Chondrocyte (in vitro differentiated cells): ENCODE measurements at regions not wholly inside any gene's neighbourhood (a gene's known extent, or its start where the extent isn't known, plus 50 kb on each side); places are given as distances from the start of the nearest gene placed in this dataset.

Experiments
- DNase-seq: peaks from one replicate; pipeline ENCODE4 v3.0.0; 2021; ENCODE audit warnings: mixed read lengths, low spot score
- H3K27ac Mint-ChIP-seq: one replicate; pipeline ENCODE4 v1.8.0; 2021; ENCODE audit warnings: mild to moderate bottlenecking, moderate library complexity, mixed read lengths; ENCODE audit not compliant: unreplicated experiment
- H3K27me3 Mint-ChIP-seq: 2 replicates; pipeline ENCODE4 v1.8.0; 2021; ENCODE audit warnings: low read depth, mixed read lengths
- H3K36me3 Mint-ChIP-seq: 2 replicates; pipeline ENCODE4 v1.8.0; 2021; ENCODE audit warnings: low read depth, mixed read lengths
- H3K4me1 Mint-ChIP-seq: 2 replicates; pipeline ENCODE4 v1.8.0; 2021; ENCODE audit warnings: low read depth, mild to moderate bottlenecking, mixed read lengths
- H3K4me3 Mint-ChIP-seq: one replicate; pipeline ENCODE4 v1.8.0; 2021; ENCODE audit warnings: mild to moderate bottlenecking, moderate library complexity, mixed read lengths; ENCODE audit not compliant: unreplicated experiment
- H3K9me3 Mint-ChIP-seq: 2 replicates; pipeline ENCODE4 v1.8.0; 2021; ENCODE audit warnings: low read depth, mixed read lengths
- TF ChIP-seq, protein P1 (sequence below): fragments of 200-600 bp; sonication (generic); IDR thresholded peaks from 2 replicates; pipeline ENCODE4 v1.5.0; 2021; ENCODE audit warnings: antibody characterized with exemption, mild to moderate bottlenecking, moderate library complexity

DNA sequence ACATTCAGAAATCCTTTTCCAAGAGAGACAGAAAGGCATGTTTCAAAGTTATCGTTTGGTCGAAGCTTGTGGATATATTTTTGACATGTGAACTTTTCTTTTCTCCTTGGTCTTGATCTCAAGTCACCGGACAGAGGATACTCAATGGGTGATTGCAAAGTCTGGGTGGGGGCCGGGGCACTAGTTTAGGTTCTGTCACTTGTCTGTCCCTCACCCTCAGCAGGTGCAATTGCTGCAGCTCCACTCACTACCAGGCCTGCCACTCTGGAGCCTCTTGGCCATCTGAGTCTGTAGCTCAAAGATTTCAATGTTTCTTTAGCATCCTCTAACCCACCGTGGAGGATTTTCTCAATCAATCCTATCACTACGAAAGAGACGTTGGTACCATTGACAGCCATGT lies 246.0 kb upstream of the C1orf174 start:
- H3K36me3 Mint-ChIP-seq = no peaks in the 10 kb centered on the region
- H3K27me3 Mint-ChIP-seq = no peaks in the 10 kb centered on the region
- DNase-seq = peak; percentile 47
- no peak overlapping the region for H3K27ac Mint-ChIP-seq
- H3K4me1 Mint-ChIP-seq = no peaks in the 10 kb centered on the region
- TF ChIP-seq, protein P1, sequence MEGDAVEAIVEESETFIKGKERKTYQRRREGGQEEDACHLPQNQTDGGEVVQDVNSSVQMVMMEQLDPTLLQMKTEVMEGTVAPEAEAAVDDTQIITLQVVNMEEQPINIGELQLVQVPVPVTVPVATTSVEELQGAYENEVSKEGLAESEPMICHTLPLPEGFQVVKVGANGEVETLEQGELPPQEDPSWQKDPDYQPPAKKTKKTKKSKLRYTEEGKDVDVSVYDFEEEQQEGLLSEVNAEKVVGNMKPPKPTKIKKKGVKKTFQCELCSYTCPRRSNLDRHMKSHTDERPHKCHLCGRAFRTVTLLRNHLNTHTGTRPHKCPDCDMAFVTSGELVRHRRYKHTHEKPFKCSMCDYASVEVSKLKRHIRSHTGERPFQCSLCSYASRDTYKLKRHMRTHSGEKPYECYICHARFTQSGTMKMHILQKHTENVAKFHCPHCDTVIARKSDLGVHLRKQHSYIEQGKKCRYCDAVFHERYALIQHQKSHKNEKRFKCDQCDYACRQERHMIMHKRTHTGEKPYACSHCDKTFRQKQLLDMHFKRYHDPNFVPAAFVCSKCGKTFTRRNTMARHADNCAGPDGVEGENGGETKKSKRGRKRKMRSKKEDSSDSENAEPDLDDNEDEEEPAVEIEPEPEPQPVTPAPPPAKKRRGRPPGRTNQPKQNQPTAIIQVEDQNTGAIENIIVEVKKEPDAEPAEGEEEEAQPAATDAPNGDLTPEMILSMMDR = no peak
- no peak overlapping the region for H3K4me3 Mint-ChIP-seq
- H3K9me3 Mint-ChIP-seq = peaks cover 12% of the 10 kb centered on the region

DNA sequence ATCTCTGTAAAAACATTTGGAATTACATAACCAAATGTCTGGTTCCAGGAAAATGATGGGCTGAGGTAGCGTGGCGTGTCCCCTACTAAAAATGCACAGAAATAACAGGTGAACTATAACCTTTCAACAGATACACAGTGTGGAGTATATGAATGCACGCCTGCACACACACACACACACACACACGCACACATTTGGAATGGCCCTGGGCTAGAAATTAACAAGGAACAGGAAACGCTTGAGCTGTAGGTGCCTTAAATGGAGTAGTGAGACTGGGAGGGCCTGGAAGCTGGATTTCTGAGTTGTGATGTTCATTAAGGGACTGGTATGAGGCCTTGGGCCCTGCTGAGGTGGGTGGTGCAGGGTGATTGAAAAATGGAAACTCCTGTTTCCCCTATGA lies 246.5 kb upstream of the C1orf174 start:
- Mint-ChIP-seq H3K36me3 (no peaks in the 10 kb centered on the region), H3K27ac (no peak overlapping the region), H3K4me3 (no peak overlapping the region), H3K27me3 (no peaks in the 10 kb centered on the region), H3K9me3 (peaks cover 10% of the 10 kb centered on the region), H3K4me1 (no peaks in the 10 kb centered on the region)
- no peak for DNase-seq
- TF ChIP-seq, protein P1 = no peak

- H3K27ac Mint-ChIP-seq = no peak overlapping the region
- peak; percentile 22 for DNase-seq
- H3K36me3 Mint-ChIP-seq = no peaks in the 10 kb centered on the region
- H3K4me3 Mint-ChIP-seq = no peak overlapping the region
- TF ChIP-seq, protein P1 = no peak
- H3K4me1 Mint-ChIP-seq = no peaks in the 10 kb centered on the region
- H3K9me3 Mint-ChIP-seq = peaks cover 9% of the 10 kb centered on the region
- no peaks in the 10 kb centered on the region for H3K27me3 Mint-ChIP-seq
Observed at GRCh38 chr1:4147509-4147908, 247.4 kb upstream of the C1orf174 start.

- no peaks in the 10 kb centered on the region for H3K36me3 Mint-ChIP-seq
- H3K9me3 Mint-ChIP-seq = peaks cover 8% of the 10 kb centered on the region
- TF ChIP-seq, protein P1 = no peak
Observed at GRCh38 chr1:4149281-4149680, 249.2 kb upstream of the C1orf174 start.

DNA sequence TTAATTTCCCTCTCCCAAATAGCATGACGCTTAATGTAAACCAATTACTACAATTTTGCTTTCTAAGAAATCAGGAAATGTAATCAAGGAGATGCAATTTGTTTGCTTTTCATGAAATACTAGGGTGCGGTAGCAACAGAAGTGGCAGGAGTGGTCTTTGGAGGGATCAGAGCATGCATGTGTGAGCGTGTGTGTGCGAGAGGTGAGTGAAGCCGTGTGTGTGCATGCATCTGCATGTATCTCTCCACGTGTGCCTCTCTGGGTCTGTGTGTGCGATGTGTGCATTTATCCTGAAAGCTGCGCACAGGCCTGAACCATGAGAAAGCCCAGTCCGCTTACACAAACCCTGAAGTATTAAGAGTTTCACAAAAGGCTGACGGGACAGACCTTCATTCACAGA lies 249.8 kb upstream of the C1orf174 start:
- H3K9me3 Mint-ChIP-seq = peaks cover 8% of the 10 kb centered on the region
- H3K4me3 Mint-ChIP-seq = no peak overlapping the region
- no peaks in the 10 kb centered on the region for H3K27me3 Mint-ChIP-seq
- H3K27ac Mint-ChIP-seq = no peak overlapping the region
- no peaks in the 10 kb centered on the region for H3K36me3 Mint-ChIP-seq
- no peaks in the 10 kb centered on the region for H3K4me1 Mint-ChIP-seq
- TF ChIP-seq, protein P1 = no peak
- DNase-seq = peak; percentile 44

More at GRCh38 chr1:4149281-4149680, 249.2 kb upstream of the C1orf174 start:
- H3K4me3 Mint-ChIP-seq = no peak overlapping the region
- no peaks in the 10 kb centered on the region for H3K4me1 Mint-ChIP-seq
- no peaks in the 10 kb centered on the region for H3K27me3 Mint-ChIP-seq
- peak; percentile 50 for DNase-seq
- H3K27ac Mint-ChIP-seq = no peak overlapping the region
